Effector memory CD8-positive, alpha-beta T cell (primary cell): ENCODE measurements at regions not wholly inside any gene's neighbourhood (a gene's known extent, or its start where the extent isn't known, plus 50 kb on each side); places are given as distances from the start of the nearest gene placed in this dataset.

ENCODE experiments used
- ATAC-seq: fragments of 150-1000 bp; cut with Tn5 transposase; replicated peaks from 2 replicates; pipeline ENCODE4 v1.10.0; 2021; ENCODE audit warnings: mild to moderate bottlenecking, moderate library complexity
- DNase-seq, 3 experiments: peaks; one replicate each; pipeline ENCODE4 v3.0.0; 2021
- H3K27ac Mint-ChIP-seq, 2 donors: one replicate each; pipeline ENCODE4 v1.8.0; 2022; ENCODE audit warnings: mild to moderate bottlenecking in 2 of 2, mixed read lengths in 2 of 2, moderate library complexity in 2 of 2
- H3K27me3 Mint-ChIP-seq, 2 donors: one replicate each; pipeline ENCODE4 v1.8.0; 2022; ENCODE audit warnings: mixed read lengths in 2 of 2
- H3K36me3 Mint-ChIP-seq: one replicate; pipeline ENCODE4 v1.8.0; 2022; ENCODE audit warnings: mild to moderate bottlenecking, moderate library complexity, mixed read lengths; ENCODE audit not compliant: insufficient read depth
- H3K4me1 Mint-ChIP-seq, 2 donors: one replicate each; pipeline ENCODE4 v1.8.0; 2022; ENCODE audit warnings: low read depth in 2 of 2, mixed read lengths in 2 of 2
- H3K4me3 Mint-ChIP-seq, 2 donors: one replicate each; pipeline ENCODE4 v1.8.0; 2022; ENCODE audit warnings: mild to moderate bottlenecking in 2 of 2, mixed read lengths in 2 of 2, moderate library complexity in 2 of 2
- H3K9me3 Mint-ChIP-seq, 2 donors: one replicate each; pipeline ENCODE4 v1.8.0; 2022; ENCODE audit warnings: mixed read lengths in 2 of 2

GRCh38 chr13:85347251-85347650 is 452.0 kb downstream of the SLITRK6 start:
- no peak overlapping the region for H3K27ac Mint-ChIP-seq
- H3K4me1 Mint-ChIP-seq, result no peaks in the 10 kb centered on the region
- peaks cover 0 to 6% of the 10 kb centered on the region in 2 donors for H3K9me3 Mint-ChIP-seq
- DNase-seq, result no peak
- H3K27me3 Mint-ChIP-seq, result no peaks in the 10 kb centered on the region
- H3K4me3 Mint-ChIP-seq, result no peak overlapping the region
- ATAC-seq, result no peak
- no peaks in the 10 kb centered on the region for H3K36me3 Mint-ChIP-seq

- no peak for DNase-seq
- H3K27me3 Mint-ChIP-seq, result no peaks in the 10 kb centered on the region
- H3K9me3 Mint-ChIP-seq, result peaks cover 7 to 15% of the 10 kb centered on the region in 2 donors
- ATAC-seq, result no peak
- no peaks in the 10 kb centered on the region for H3K4me1 Mint-ChIP-seq
- no peaks in the 10 kb centered on the region for H3K36me3 Mint-ChIP-seq
- no peak overlapping the region for H3K4me3 Mint-ChIP-seq
- no peak overlapping the region for H3K27ac Mint-ChIP-seq
Observed at GRCh38 chr13:85334187-85334586, 465.0 kb downstream of the SLITRK6 start.

GRCh38 chr13:85333506-85334020 is 465.7 kb downstream of the SLITRK6 start:
- Mint-ChIP-seq H3K36me3 (no peaks in the 10 kb centered on the region), H3K27me3 (no peaks in the 10 kb centered on the region), H3K4me3 (no peak overlapping the region), H3K27ac (no peak overlapping the region), H3K9me3 (peaks cover 7 to 15% of the 10 kb centered on the region in 2 donors), H3K4me1 (no peaks in the 10 kb centered on the region)
- ATAC-seq (no peak), DNase-seq (no peak)

- H3K27me3 Mint-ChIP-seq, result no peaks in the 10 kb centered on the region
- peaks cover 7 to 15% of the 10 kb centered on the region in 2 donors for H3K9me3 Mint-ChIP-seq
- H3K27ac Mint-ChIP-seq, result no peak overlapping the region
- H3K4me3 Mint-ChIP-seq, result no peak overlapping the region
- H3K36me3 Mint-ChIP-seq, result no peaks in the 10 kb centered on the region
- ATAC-seq, result no peak
- DNase-seq, result no peak
- no peaks in the 10 kb centered on the region for H3K4me1 Mint-ChIP-seq
Observed at GRCh38 chr13:85332615-85333014, 466.6 kb downstream of the SLITRK6 start.

- Mint-ChIP-seq H3K9me3 (peaks cover 0 to 3% of the 10 kb centered on the region in 2 donors), H3K27ac (no peak overlapping the region), H3K27me3 (no peaks in the 10 kb centered on the region), H3K36me3 (no peaks in the 10 kb centered on the region), H3K4me1 (no peaks in the 10 kb centered on the region), H3K4me3 (no peak overlapping the region)
- no peak for DNase-seq
- no peak for ATAC-seq
Observed at GRCh38 chr13:85321734-85322133, 477.5 kb downstream of the SLITRK6 start.

GRCh38 chr13:85317781-85318180 is 481.4 kb downstream of the SLITRK6 start:
- no peaks in the 10 kb centered on the region for H3K36me3 Mint-ChIP-seq
- no peaks in the 10 kb centered on the region for H3K4me1 Mint-ChIP-seq
- DNase-seq (no peak), ATAC-seq (no peak)
- peaks cover 0 to 5% of the 10 kb centered on the region in 2 donors for H3K9me3 Mint-ChIP-seq
- no peak overlapping the region for H3K4me3 Mint-ChIP-seq
- H3K27me3 Mint-ChIP-seq, result no peaks in the 10 kb centered on the region
- no peak overlapping the region for H3K27ac Mint-ChIP-seq

- Mint-ChIP-seq H3K9me3 (peaks cover 0 to 5% of the 10 kb centered on the region in 2 donors), H3K4me3 (no peak overlapping the region), H3K36me3 (no peaks in the 10 kb centered on the region), H3K27me3 (no peaks in the 10 kb centered on the region), H3K27ac (no peak overlapping the region), H3K4me1 (no peaks in the 10 kb centered on the region)
- ATAC-seq (no peak), DNase-seq (no peak)
Observed at GRCh38 chr13:85316506-85317025, 482.7 kb downstream of the SLITRK6 start.

GRCh38 chr13:85314686-85315085 is 484.5 kb downstream of the SLITRK6 start:
- Mint-ChIP-seq H3K9me3 (peaks cover 0 to 6% of the 10 kb centered on the region in 2 donors), H3K27ac (no peak overlapping the region), H3K27me3 (no peaks in the 10 kb centered on the region), H3K36me3 (no peaks in the 10 kb centered on the region), H3K4me1 (no peaks in the 10 kb centered on the region), H3K4me3 (no peak overlapping the region)
- DNase-seq (no peak), ATAC-seq (no peak)

- Mint-ChIP-seq H3K36me3 (no peaks in the 10 kb centered on the region), H3K9me3 (peaks cover 0 to 6% of the 10 kb centered on the region in 2 donors), H3K4me3 (no peak overlapping the region), H3K27me3 (no peaks in the 10 kb centered on the region), H3K27ac (no peak overlapping the region), H3K4me1 (no peaks in the 10 kb centered on the region)
- DNase-seq (no peak), ATAC-seq (no peak)
Observed at GRCh38 chr13:85313761-85314503, 485.3 kb downstream of the SLITRK6 start.

- DNase-seq, result no peak
- no peak overlapping the region for H3K4me3 Mint-ChIP-seq
- H3K27ac Mint-ChIP-seq, result no peak overlapping the region
- peaks cover 0 to 10% of the 10 kb centered on the region in 2 donors for H3K9me3 Mint-ChIP-seq
- H3K27me3 Mint-ChIP-seq, result no peaks in the 10 kb centered on the region
- no peaks in the 10 kb centered on the region for H3K4me1 Mint-ChIP-seq
- ATAC-seq, result no peak
- H3K36me3 Mint-ChIP-seq, result no peaks in the 10 kb centered on the region
Observed at GRCh38 chr13:85312071-85312470, 487.1 kb downstream of the SLITRK6 start.

- DNase-seq (no peak), ATAC-seq (no peak)
- H3K27ac Mint-ChIP-seq, result no peak overlapping the region
- H3K4me1 Mint-ChIP-seq, result no peaks in the 10 kb centered on the region
- H3K9me3 Mint-ChIP-seq, result peaks cover 0 to 7% of the 10 kb centered on the region in 2 donors
- no peaks in the 10 kb centered on the region for H3K27me3 Mint-ChIP-seq
- no peaks in the 10 kb centered on the region for H3K36me3 Mint-ChIP-seq
- no peak overlapping the region for H3K4me3 Mint-ChIP-seq
Observed at GRCh38 chr13:85303630-85304029, 495.6 kb downstream of the SLITRK6 start.

- ATAC-seq (no peak), DNase-seq (no peak)
- Mint-ChIP-seq H3K9me3 (peaks cover 0 to 3% of the 10 kb centered on the region in 2 donors), H3K4me1 (no peaks in the 10 kb centered on the region), H3K36me3 (no peaks in the 10 kb centered on the region), H3K27me3 (no peaks in the 10 kb centered on the region), H3K4me3 (no peak overlapping the region), H3K27ac (no peak overlapping the region)
Observed at GRCh38 chr13:85298387-85298924, 500.8 kb downstream of the SLITRK6 start.

- Mint-ChIP-seq H3K27ac (no peak overlapping the region), H3K4me3 (no peak overlapping the region), H3K36me3 (no peaks in the 10 kb centered on the region), H3K9me3 (peaks cover 0 to 6% of the 10 kb centered on the region in 2 donors), H3K27me3 (no peaks in the 10 kb centered on the region), H3K4me1 (no peaks in the 10 kb centered on the region)
- ATAC-seq, result no peak
- DNase-seq, result no peak
Observed at GRCh38 chr13:85288698-85289097, 510.5 kb downstream of the SLITRK6 start.

- Mint-ChIP-seq H3K27ac (no peak overlapping the region), H3K36me3 (no peaks in the 10 kb centered on the region), H3K4me3 (no peak overlapping the region), H3K9me3 (peaks cover 0 to 6% of the 10 kb centered on the region in 2 donors), H3K27me3 (no peaks in the 10 kb centered on the region), H3K4me1 (no peaks in the 10 kb centered on the region)
- ATAC-seq (no peak), DNase-seq (no peak)
Observed at GRCh38 chr13:85287528-85287927, 511.7 kb downstream of the SLITRK6 start.
